Activated T-cell treated with anti-CD3 and anti-CD28 coated beads, Interleukin-2, amount 50 U/mL, for 24 hours (primary cell): ENCODE measurements at regions not wholly inside any gene's neighbourhood (a gene's known extent, or its start where the extent isn't known, plus 50 kb on each side); places are given as distances from the start of the nearest gene placed in this dataset.
"Not testable (repeated sequence)": the region's sequence is repeated elsewhere in the genome, so short reads cannot be mapped to it uniquely, and the experiment has no call there.

Experiments
- DNase-seq: peaks from one replicate; pipeline ENCODE4 v3.0.0-alpha.2; 2020
- H3K27ac Mint-ChIP-seq: 2 replicates; pipeline ENCODE4 v1.8.0; 2020; ENCODE audit warnings: mild to moderate bottlenecking, mixed read lengths
- H3K27me3 Mint-ChIP-seq: 2 replicates; pipeline ENCODE4 v1.8.0; 2020; ENCODE audit warnings: mixed read lengths
- H3K36me3 Mint-ChIP-seq: 2 replicates; pipeline ENCODE4 v1.8.0; 2020; ENCODE audit warnings: low read depth, mixed read lengths
- H3K4me1 Mint-ChIP-seq: 2 replicates; pipeline ENCODE4 v1.8.0; 2020; ENCODE audit warnings: low read depth, mixed read lengths
- H3K4me3 Mint-ChIP-seq: 2 replicates; pipeline ENCODE4 v1.8.0; 2020; ENCODE audit warnings: mild to moderate bottlenecking, moderate library complexity, mixed read lengths
- H3K9me3 Mint-ChIP-seq: 2 replicates; pipeline ENCODE4 v1.8.0; 2020; ENCODE audit warnings: mixed read lengths

DNA sequence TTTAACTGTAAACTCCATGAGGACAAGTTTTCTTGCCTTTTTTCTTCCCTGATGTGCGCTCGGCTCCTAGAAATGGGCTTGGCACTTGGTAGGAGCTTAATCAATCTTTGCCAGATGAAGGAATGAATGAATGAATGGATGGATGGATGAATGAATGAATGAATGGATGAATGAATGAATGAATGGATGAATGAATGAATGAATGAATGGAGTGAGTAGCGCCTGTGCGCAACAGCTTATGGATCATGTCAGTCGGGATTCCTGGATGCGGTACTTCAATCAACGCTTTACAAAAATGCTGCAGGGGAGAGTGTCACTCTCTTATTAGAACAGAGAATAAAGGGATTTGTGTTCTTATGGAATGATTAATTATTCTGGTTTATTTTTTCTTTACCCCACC is 267.3 kb downstream of the TFAP2C start:
- no peaks in the 10 kb centered on the region for H3K36me3 Mint-ChIP-seq
- H3K9me3 Mint-ChIP-seq = peaks cover 3% of the 10 kb centered on the region
- H3K27ac Mint-ChIP-seq = no peak overlapping the region
- no peak overlapping the region for H3K4me3 Mint-ChIP-seq
- peaks cover 3% of the 10 kb centered on the region for H3K27me3 Mint-ChIP-seq
- peaks cover 8% of the 10 kb centered on the region for H3K4me1 Mint-ChIP-seq
- no peak for DNase-seq

DNA sequence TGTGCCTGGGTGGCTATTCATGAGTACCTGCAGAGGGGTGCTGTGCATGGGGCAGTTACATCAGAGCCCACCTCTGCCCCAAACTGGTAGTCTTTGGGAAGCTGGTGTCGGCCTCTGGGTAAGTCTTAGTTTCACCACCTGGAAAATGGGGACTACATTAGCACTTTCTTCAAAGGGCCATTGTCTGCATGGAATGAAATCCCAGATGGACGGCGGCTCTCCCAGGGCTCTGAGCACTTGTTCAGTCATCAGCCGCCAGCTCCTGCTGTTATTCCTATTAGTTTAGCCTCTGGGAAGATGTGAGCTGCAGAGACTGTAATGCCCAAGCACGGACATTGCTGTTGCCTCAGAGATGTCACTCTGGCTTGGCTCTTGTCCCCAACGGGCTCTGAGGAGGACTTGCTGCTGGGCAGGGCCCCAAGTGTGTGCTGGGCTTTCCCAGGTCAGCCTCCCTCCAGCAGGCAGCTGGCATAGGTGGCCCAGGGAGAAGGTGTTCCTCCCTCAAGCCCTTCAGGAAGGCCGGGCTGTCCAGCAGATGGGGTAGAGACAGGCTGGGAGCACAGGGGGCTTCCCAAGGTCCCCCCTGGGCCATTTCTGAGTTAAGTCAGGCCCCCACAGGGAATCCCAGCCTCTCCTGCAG is 268.3 kb downstream of the TFAP2C start:
- Mint-ChIP-seq H3K9me3 (peaks cover 3% of the 10 kb centered on the region), H3K4me1 (peaks cover 8% of the 10 kb centered on the region), H3K27ac (no peak overlapping the region), H3K4me3 (no peak overlapping the region), H3K36me3 (no peaks in the 10 kb centered on the region), H3K27me3 (peaks cover 3% of the 10 kb centered on the region)
- no peak for DNase-seq

DNA sequence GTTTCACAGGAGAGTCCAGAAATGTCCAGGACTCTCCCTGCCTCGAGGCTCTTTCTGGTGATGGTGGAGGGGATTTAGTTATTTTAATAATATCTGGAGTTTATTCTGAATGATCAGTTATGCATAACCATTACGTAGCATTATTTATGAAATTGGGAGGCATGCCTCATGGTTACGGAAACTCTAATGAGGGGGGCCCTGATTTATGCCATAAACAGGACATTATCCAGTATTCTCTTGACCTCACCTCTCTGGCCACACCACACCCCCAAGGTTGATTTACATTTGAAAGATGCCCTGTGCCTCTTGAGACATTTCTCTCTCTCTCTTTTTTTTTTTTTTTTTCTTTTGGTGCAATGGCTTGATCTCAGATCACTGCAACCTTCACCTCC is 268.8 kb downstream of the TFAP2C start:
- H3K36me3 Mint-ChIP-seq = no peaks in the 10 kb centered on the region
- no peak overlapping the region for H3K4me3 Mint-ChIP-seq
- no peak for DNase-seq
- peaks cover 3% of the 10 kb centered on the region for H3K27me3 Mint-ChIP-seq
- no peak overlapping the region for H3K27ac Mint-ChIP-seq
- peaks cover 8% of the 10 kb centered on the region for H3K4me1 Mint-ChIP-seq
- peaks cover 3% of the 10 kb centered on the region for H3K9me3 Mint-ChIP-seq

DNA sequence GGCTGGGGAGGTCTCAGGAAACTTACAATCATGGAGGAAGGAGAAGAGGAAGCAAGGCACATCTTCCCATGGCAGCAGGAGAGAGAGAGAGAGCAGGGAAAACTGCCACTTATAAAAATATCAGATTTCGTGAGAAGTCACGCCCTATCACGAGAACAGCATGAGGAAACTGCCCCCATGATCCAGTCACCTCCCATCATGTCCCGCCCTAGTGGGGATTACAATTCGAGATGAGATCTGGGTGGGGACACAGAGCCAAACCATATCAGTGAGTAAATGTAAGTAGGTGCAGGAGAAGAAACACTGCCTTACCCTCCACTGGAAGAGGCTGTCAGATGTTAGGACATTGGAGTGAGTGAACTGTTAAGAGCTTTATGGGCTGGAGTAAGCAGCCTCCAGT is 270.4 kb downstream of the TFAP2C start:
- no peak for DNase-seq
- Mint-ChIP-seq H3K27me3 (peaks cover 3% of the 10 kb centered on the region), H3K4me1 (no peaks in the 10 kb centered on the region), H3K27ac (no peak overlapping the region), H3K4me3 (no peak overlapping the region), H3K36me3 (no peaks in the 10 kb centered on the region), H3K9me3 (peaks cover 3% of the 10 kb centered on the region)

DNA sequence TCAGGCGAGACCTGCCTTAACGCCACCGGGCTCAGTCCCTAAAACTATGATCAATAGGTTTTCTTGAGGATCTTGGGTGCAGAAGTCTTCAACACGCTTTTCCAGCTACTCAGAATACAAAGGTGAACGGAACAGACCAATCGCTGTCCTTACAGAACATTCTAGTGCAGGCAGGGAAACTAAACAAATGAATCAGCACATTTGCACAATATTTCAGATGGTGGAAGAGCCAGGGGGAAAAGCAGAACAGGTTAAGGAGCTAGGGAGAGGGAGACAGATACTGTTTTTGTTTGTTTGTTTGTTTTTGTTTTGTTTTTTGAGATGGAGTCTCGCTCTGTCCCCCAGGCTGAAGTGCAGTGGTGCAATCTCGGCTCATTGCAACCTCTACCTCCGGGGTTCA is 271.1 kb downstream of the TFAP2C start:
- Mint-ChIP-seq H3K4me3 (no peak overlapping the region), H3K4me1 (no peaks in the 10 kb centered on the region), H3K36me3 (no peaks in the 10 kb centered on the region), H3K27me3 (peaks cover 3% of the 10 kb centered on the region), H3K9me3 (peaks cover 3% of the 10 kb centered on the region), H3K27ac (no peak overlapping the region)
- no peak for DNase-seq

DNA sequence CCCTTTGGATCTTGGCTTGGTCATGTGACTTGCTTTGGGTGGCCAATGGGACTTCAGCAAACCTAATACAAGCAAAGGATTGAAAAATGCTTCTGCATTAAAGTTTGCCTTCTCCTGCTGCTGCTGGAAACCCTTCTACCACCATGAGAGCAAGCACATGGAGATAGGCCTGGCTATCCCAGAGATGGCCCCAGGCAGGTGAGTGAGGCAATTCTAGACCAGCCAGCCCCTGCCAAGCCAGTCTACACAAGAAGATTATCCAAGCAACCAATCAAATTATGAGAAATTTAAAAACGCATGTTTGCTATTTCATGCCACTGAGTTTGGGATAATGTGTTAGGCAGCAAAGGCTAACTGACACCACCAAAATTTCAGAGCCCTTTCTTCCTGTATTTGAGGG is 274.3 kb downstream of the TFAP2C start:
- H3K36me3 Mint-ChIP-seq = no peaks in the 10 kb centered on the region
- no peak overlapping the region for H3K27ac Mint-ChIP-seq
- no peak for DNase-seq
- peaks cover 3% of the 10 kb centered on the region for H3K27me3 Mint-ChIP-seq
- H3K4me1 Mint-ChIP-seq = no peaks in the 10 kb centered on the region
- H3K9me3 Mint-ChIP-seq = peaks cover 3% of the 10 kb centered on the region
- H3K4me3 Mint-ChIP-seq = no peak overlapping the region

DNA sequence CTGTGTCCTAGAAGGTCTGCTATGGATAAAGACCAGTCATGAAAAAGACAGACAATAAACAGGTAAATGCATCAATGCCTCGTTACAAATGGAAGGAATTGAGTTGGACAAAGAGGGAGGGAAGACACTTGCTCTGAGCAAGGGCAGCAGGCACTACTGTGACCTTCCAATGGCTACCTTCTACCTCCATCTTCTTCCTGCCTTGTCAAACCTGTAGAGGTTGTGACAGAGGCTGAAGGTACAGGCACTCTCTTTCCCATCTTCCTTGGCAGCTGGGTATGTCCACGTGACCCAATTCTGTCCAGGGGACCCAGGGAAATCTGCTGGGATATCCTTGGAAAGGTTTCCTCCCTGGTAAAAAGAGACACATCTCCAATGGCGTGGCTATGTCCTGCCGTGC is 274.8 kb downstream of the TFAP2C start:
- Mint-ChIP-seq H3K4me1 (no peaks in the 10 kb centered on the region), H3K4me3 (no peak overlapping the region), H3K9me3 (peaks cover 3% of the 10 kb centered on the region), H3K27ac (no peak overlapping the region), H3K27me3 (peaks cover 1% of the 10 kb centered on the region), H3K36me3 (no peaks in the 10 kb centered on the region)
- DNase-seq = no peak

DNA sequence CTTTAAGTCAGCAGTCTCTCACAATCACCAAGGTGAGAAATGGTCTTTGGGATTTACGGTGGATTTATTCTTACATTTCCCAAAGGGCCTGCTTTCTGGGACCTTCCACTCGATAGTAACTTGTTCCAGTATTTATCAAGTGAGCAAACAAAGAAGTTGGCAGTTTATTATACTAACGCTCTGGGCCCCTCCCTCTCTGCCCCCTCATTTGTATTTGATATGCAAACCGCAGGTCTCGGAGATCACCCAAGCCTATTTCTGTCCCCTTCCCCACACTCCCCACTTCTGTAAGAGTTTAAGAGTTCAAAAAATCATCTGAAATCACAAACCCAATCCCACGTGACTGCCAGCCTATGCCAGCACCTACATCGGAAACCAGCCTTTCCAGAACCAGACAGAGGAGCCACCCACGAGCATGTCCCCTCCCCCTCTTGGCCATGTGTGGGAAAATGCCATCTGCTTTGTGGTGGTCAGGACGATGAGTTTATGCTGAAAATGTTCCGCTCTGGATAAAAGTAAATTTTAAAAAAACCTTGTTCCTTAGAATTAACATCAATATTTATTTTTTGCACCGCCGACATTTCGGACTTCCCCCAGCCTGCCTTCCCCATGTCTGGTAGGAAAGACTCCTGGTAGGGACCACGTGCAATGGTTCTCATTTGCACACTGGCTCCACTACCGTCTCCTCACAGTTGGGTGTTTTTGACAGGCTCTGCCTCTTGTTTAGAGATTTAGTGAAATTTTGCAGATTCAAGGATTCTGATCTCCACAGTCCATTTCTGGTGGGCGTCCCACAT is 281.0 kb downstream of the TFAP2C start:
- no peaks in the 10 kb centered on the region for H3K36me3 Mint-ChIP-seq
- H3K27ac Mint-ChIP-seq = no peak overlapping the region
- H3K4me1 Mint-ChIP-seq = no peaks in the 10 kb centered on the region
- peaks cover 5% of the 10 kb centered on the region for H3K27me3 Mint-ChIP-seq
- DNase-seq = no peak
- H3K9me3 Mint-ChIP-seq = no peaks in the 10 kb centered on the region
- H3K4me3 Mint-ChIP-seq = no peak overlapping the region

DNA sequence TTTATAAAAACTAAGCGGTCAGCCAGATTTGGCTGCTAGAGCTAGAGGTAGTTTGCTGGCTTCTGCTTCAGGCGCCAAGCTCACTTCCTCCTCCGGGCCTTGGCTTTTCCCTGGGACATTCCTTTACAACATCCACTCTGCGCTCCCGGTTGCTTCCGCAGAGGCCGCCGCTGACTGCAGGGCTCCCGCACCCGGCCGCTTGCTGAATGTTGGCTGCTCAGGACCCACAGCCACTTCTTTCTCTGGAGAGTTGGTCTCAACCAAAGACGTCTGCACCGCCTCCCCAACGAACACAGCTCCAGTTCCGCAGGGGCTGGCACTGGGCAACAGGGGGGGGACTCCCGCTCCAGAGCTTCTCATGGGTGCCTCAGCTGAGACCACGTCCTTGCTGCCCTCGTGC is 282.8 kb downstream of the TFAP2C start:
- no peak for DNase-seq
- Mint-ChIP-seq H3K4me1 (no peaks in the 10 kb centered on the region), H3K4me3 (no peak overlapping the region), H3K36me3 (no peaks in the 10 kb centered on the region), H3K27me3 (peaks cover 6% of the 10 kb centered on the region), H3K27ac (no peak overlapping the region), H3K9me3 (no peaks in the 10 kb centered on the region)

DNA sequence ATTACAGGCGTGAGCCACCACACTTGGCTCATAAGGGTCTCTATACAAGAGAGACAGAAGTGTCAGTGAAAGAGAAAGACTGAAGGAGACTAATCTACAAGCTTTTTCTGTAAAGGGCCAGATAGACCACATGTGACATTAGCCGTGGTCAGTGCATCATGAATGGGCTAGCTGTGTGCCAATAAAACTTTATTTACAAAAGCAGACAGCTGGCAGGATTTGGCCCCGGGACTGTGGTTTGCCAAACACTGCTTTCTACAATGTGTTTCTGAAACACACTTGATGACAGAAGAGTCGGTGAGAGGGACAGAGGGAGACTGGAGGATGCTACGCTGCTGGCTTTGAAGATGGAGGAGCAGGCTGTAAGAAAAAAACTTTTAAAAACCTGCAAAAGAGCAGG is 285.4 kb downstream of the TFAP2C start:
- H3K36me3 Mint-ChIP-seq = no peaks in the 10 kb centered on the region

DNA sequence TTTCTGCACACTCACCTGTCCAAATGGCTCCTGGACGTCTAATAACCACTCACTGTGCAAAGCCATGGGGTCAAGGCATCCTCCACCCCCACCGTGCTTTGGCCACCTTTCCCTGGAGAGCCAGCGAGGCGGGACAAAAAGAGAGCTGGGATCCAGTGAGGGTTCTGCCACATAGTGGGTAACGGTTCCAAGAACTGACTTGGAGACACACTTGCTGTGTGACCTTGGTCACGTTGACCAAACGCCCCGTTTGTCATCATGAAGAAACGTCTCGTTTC is 287.2 kb downstream of the TFAP2C start:
- H3K9me3 Mint-ChIP-seq = no peaks in the 10 kb centered on the region
- no peaks in the 10 kb centered on the region for H3K36me3 Mint-ChIP-seq
- no peak overlapping the region for H3K27ac Mint-ChIP-seq
- no peaks in the 10 kb centered on the region for H3K4me1 Mint-ChIP-seq
- peaks cover 13% of the 10 kb centered on the region for H3K27me3 Mint-ChIP-seq
- H3K4me3 Mint-ChIP-seq = no peak overlapping the region
- no peak for DNase-seq

More for the DNA sequence above, 285.4 kb downstream of the TFAP2C start:
- no peaks in the 10 kb centered on the region for H3K9me3 Mint-ChIP-seq
- no peak overlapping the region for H3K27ac Mint-ChIP-seq
- H3K4me3 Mint-ChIP-seq = no peak overlapping the region
- H3K4me1 Mint-ChIP-seq = no peaks in the 10 kb centered on the region
- DNase-seq = no peak
- H3K27me3 Mint-ChIP-seq = peaks cover 12% of the 10 kb centered on the region

DNA sequence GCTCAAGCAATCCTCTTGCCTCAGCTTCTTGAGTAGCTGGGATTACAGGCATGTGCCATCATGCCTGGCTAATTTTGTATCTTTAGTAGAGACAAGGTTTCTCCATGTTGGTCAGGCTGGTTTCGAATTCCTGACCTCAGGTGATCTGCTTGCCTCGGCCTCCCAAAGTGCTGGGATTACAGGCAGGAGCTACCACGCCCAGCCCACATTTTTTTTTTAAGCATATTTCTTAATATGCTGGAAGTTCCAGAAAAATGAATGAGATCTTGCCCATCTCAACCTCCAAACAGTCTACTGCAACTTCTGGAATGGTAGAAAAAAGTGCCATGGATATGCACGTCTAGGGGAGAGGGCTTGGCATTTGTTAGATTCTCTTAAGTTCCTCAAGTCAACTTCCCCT is 290.9 kb downstream of the TFAP2C start:
- DNase-seq, H3K4me1 Mint-ChIP-seq, H3K9me3 Mint-ChIP-seq, H3K27ac Mint-ChIP-seq, H3K4me3 Mint-ChIP-seq, H3K36me3 Mint-ChIP-seq: not testable (repeated sequence)
- H3K27me3 Mint-ChIP-seq = peaks cover 45% of the 10 kb centered on the region

DNA sequence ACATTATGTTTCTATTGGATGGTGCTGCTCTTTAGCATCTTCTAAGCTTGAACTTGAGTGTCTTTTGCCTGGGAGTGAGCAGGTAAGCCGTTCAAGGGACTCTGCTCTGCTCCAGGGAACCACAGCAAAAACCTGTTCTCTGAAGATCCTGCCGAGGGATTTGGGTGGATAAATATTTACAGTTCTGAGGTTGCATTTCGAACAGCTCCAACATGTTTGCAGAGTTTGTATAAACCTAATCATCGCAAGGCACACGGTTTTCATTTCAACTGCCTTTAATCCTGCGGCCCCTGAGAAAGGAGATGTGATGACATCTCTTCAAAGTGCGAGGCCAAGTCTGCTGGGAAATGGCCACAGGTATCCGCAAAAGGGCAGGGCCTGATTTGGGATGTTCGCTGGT is 293.4 kb downstream of the TFAP2C start:
- no peak overlapping the region for H3K27ac Mint-ChIP-seq
- no peaks in the 10 kb centered on the region for H3K9me3 Mint-ChIP-seq
- no peak for DNase-seq
- H3K4me3 Mint-ChIP-seq = no peak overlapping the region
- peaks cover 61% of the 10 kb centered on the region for H3K27me3 Mint-ChIP-seq
- H3K4me1 Mint-ChIP-seq = peaks cover 9% of the 10 kb centered on the region
- H3K36me3 Mint-ChIP-seq = no peaks in the 10 kb centered on the region

DNA sequence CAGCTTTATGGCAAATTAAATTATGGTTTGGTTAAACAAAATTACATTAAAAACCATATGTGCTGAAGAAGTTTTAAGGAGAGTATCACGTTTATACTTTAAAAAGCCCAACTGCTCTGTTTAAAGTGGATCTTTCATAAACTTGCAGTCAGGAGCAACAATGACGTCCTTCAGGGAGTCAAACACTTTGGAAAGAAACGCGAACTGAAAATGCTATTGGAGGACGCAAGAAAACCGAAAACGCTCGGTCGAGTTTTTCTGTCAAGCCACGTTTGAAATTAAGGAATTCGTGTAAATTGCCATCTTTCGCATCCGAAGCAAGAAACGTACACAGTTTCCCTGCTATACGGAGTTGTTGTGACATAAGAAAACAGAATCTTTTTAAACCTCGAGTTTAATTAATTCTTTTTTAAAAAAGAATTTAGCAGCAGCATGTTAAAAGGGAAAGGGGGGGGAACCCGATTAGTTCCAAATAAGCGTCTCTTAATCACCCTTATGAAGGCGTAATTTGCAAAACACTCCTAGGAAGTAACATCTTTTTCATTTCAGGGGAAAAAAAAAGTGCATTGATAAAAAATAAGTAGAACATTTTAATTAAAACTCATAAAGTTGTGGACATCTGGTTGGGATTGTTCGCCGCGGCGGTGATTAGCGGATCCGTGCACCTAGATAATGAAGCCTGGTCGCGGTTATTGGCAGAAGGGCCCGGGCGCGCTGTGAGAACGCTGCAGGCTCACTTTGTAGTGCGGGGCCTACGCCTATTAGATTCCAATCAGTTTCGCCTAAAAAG is 295.4 kb downstream of the TFAP2C start:
- Mint-ChIP-seq H3K4me1 (peaks cover 9% of the 10 kb centered on the region), H3K27me3 (peaks cover 79% of the 10 kb centered on the region), H3K36me3 (no peaks in the 10 kb centered on the region), H3K27ac (no peak overlapping the region), H3K4me3 (no peak overlapping the region), H3K9me3 (no peaks in the 10 kb centered on the region)
- DNase-seq = no peak
